Neuronal stem cell (in vitro differentiated cells): ENCODE measurements at regions not wholly inside any gene's neighbourhood (a gene's known extent, or its start where the extent isn't known, plus 50 kb on each side); places are given as distances from the start of the nearest gene placed in this dataset.

ENCODE experiments used
- DNase-seq: peaks from one replicate; pipeline ENCODE4 v3.0.0-alpha.2; 2013; ENCODE audit warnings: low spot score
- H2AFZ ChIP-seq: one replicate; pipeline ENCODE4 v1.6.1; 2013; ENCODE audit warnings: mild to moderate bottlenecking, low read length, inconsistent platforms
- H2AK5ac ChIP-seq: 2 replicates; pipeline ENCODE4 v1.6.1; 2013; ENCODE audit warnings: low read depth, mild to moderate bottlenecking, inconsistent platforms, low read length, moderate library complexity, mixed read lengths
- H2BK120ac ChIP-seq: 2 replicates; pipeline ENCODE4 v1.6.1; 2013; ENCODE audit warnings: low read depth, mild to moderate bottlenecking, inconsistent platforms, low read length, moderate library complexity, mixed read lengths
- H2BK12ac ChIP-seq: one replicate; pipeline ENCODE4 v1.6.1; 2013; ENCODE audit warnings: low read length, inconsistent platforms
- H2BK15ac ChIP-seq: 2 replicates; pipeline ENCODE4 v1.6.1; 2013; ENCODE audit warnings: mild to moderate bottlenecking, low read length, inconsistent platforms, mixed read lengths
- H2BK5ac ChIP-seq: one replicate; pipeline ENCODE4 v1.6.1; 2013; ENCODE audit warnings: inconsistent platforms, mild to moderate bottlenecking, low read length, moderate library complexity
- H3K14ac ChIP-seq: one replicate; pipeline ENCODE4 v1.6.1; 2013; ENCODE audit warnings: low read length, inconsistent platforms
- H3K18ac ChIP-seq: 2 replicates; pipeline ENCODE4 v1.6.1; 2013; ENCODE audit warnings: low read length, inconsistent platforms
- H3K23ac ChIP-seq: 2 replicates; pipeline ENCODE4 v1.6.1; 2013; ENCODE audit warnings: low read depth, mild to moderate bottlenecking, mixed read lengths, low read length, inconsistent platforms; ENCODE audit not compliant: poor library complexity
- H3K27ac ChIP-seq: replicated peaks from 3 replicates; pipeline ENCODE4 v1.5.1; 2013; ENCODE audit warnings: low read length, inconsistent platforms
- H3K27me3 ChIP-seq, 3 experiments: 2 replicates each; pipeline ENCODE4 v1.6.1; 2013; ENCODE audit warnings: low read length in 3 of 3, mild to moderate bottlenecking in 2 of 3, inconsistent platforms in 1 of 3, low read depth in 1 of 3, mixed read lengths in 1 of 3, moderate library complexity in 1 of 3; ENCODE audit not compliant: control insufficient read depth in 3 of 3, insufficient read depth in 3 of 3
- H3K36me3 ChIP-seq, 2 donors: replicated peaks in 1 of 2; 2 replicates each; pipeline ENCODE4 v1.6.1; 2013; ENCODE audit warnings: low read length in 2 of 2; ENCODE audit not compliant: control insufficient read depth in 2 of 2, insufficient read depth in 2 of 2
- H3K4ac ChIP-seq: 2 replicates; pipeline ENCODE4 v1.6.1; 2013; ENCODE audit warnings: inconsistent platforms, mild to moderate bottlenecking, low read length, moderate library complexity
- H3K4me1 ChIP-seq, 2 donors: 1 replicate in 1 of 2; 2 replicates in 1 of 2; pipeline ENCODE4 v1.6.1; 2013; ENCODE audit warnings: low read length in 2 of 2, low read depth in 1 of 2; ENCODE audit not compliant: control insufficient read depth in 2 of 2, insufficient read depth in 1 of 2
- H3K4me2 ChIP-seq: one replicate; pipeline ENCODE4 v1.6.1; 2013; ENCODE audit warnings: mild to moderate bottlenecking, low read length, inconsistent platforms; ENCODE audit not compliant: insufficient read depth, poor library complexity, severe bottlenecking
- H3K4me3 ChIP-seq, 2 donors: 2 replicates each; pipeline ENCODE4 v1.5.1; 2013; ENCODE audit warnings: low read length in 2 of 2, mild to moderate bottlenecking in 2 of 2, inconsistent platforms in 1 of 2, moderate library complexity in 1 of 2
- H3K79me1 ChIP-seq: one replicate; pipeline ENCODE4 v1.6.1; 2013; ENCODE audit warnings: low read depth, mild to moderate bottlenecking, inconsistent platforms, low read length, moderate library complexity
- H3K9ac ChIP-seq: one replicate; pipeline ENCODE4 v1.6.1; 2013; ENCODE audit warnings: mild to moderate bottlenecking, low read depth, low read length, inconsistent platforms; ENCODE audit not compliant: poor library complexity
- H3K9me3 ChIP-seq, 2 donors: replicated peaks in 1 of 2; 2 replicates each; pipeline versions ENCODE3 to v1.6.1; 2013; ENCODE audit warnings: low read length in 2 of 2, mild to moderate bottlenecking in 2 of 2, inconsistent platforms in 1 of 2, low read depth in 1 of 2, mixed read lengths in 1 of 2, moderate library complexity in 1 of 2; ENCODE audit not compliant: control insufficient read depth in 2 of 2, insufficient read depth in 1 of 2
- H4K8ac ChIP-seq: one replicate; pipeline ENCODE4 v1.6.1; 2013; ENCODE audit warnings: low read depth, mild to moderate bottlenecking, inconsistent platforms, low read length, moderate library complexity
- H4K91ac ChIP-seq: one replicate; pipeline ENCODE4 v1.6.1; 2013; ENCODE audit warnings: low read length, low read depth, mild to moderate bottlenecking, inconsistent platforms; ENCODE audit not compliant: poor library complexity
- WGBS, 2 donors: extraction: QIAGEN DNeasy Blood & Tissue Kit; methylation state at CpG; one replicate each; pipeline ENCODE4 v1.1.7; 2013; ENCODE audit warnings: missing lambda C conversion rate in 2 of 2, mixed read lengths in 1 of 2; ENCODE audit not compliant: insufficient read length in 2 of 2, insufficient replicate concordance in 1 of 2; ENCODE audit errors: extremely low coverage in 2 of 2; 5-methylcytosine and 5-hydroxymethylcytosine counted together

DNA sequence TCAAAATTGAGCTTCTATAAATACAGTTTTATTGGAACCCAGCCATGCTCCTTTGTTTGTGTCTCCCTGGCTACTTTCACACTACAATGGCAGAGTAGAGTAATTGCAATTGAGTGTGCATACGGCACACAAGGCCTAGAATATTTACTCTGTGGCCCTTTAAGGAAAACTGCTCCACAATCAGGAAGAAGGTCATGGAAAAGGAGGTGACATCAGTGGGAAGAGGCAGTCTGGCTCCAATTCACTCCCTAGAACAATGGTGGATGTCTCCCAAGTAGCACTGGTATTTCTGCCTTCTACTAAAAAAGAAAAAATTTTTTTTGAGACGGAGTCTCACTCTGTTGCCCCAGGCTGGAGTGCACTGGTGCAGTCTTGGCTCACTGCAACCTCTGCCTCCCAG is 51.3 kb downstream of the KRTAP19-8 start:
- no peak overlapping the region for H3K4me2 ChIP-seq

DNA sequence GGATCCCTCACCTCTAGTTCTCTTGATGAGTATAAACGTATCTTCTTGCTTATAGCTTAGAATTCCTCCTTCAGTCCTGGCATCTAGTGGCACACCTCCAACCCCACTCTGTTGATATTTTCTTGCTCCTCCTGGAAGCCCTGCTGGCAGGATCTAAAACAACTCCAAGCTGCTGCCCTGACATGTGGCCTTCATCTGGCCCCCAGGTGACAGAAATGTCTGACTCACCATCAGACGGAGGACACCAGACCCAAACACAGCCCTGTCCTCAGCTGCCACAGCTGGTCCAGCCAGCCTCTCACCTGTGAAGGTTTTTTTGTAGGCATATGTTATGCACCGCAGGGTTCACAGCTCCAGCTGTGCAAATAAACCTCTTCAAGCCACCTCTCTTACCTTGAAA is 53.4 kb downstream of the KRTAP19-8 start:
- Histone ChIP-seq H2BK12ac (no peak overlapping the region), H4K8ac (no peak overlapping the region), H2AFZ (no peak overlapping the region), H3K9me3 (no peaks in the 10 kb centered on the region), H3K18ac (no peak overlapping the region), H3K9ac (no peak overlapping the region), H4K91ac (no peak overlapping the region), H3K4me3 (no peak overlapping the region), H3K79me1 (no peaks in the 10 kb centered on the region), H2AK5ac (no peak overlapping the region), H2BK5ac (no peak overlapping the region), H3K4me2 (peak overlapping the region; percentile 13), H3K4me1 (peaks cover 0 to 2% of the 10 kb centered on the region in 2 donors), H3K27me3 (no peaks in the 10 kb centered on the region), H2BK120ac (no peak overlapping the region), H3K14ac (no peak overlapping the region), H3K27ac (no peak overlapping the region), H3K23ac (no peak overlapping the region), H3K36me3 (no peaks in the 10 kb centered on the region), H2BK15ac (no peak overlapping the region), H3K4ac (no peak overlapping the region)
- DNase-seq = no peak
- no CpG with 5 or more reads among the region's 3 CpGs for WGBS, 2 donors

More for the DNA sequence above, 51.3 kb downstream of the KRTAP19-8 start:
- no peak overlapping the region for H3K4me3 ChIP-seq
- H2BK5ac ChIP-seq = no peak overlapping the region
- no peak overlapping the region for H3K9ac ChIP-seq
- WGBS, 2 donors = no CpG with 5 or more reads among the region's 2 CpGs
- no peak overlapping the region for H2BK120ac ChIP-seq
- DNase-seq = no peak
- H3K27me3 ChIP-seq = no peaks in the 10 kb centered on the region
- H3K14ac ChIP-seq = no peak overlapping the region
- no peak overlapping the region for H4K91ac ChIP-seq
- H3K4ac ChIP-seq = no peak overlapping the region
- H2BK12ac ChIP-seq = no peak overlapping the region
- H3K36me3 ChIP-seq = no peaks in the 10 kb centered on the region
- H3K9me3 ChIP-seq = no peaks in the 10 kb centered on the region
- H2AK5ac ChIP-seq = no peak overlapping the region
- no peak overlapping the region for H2AFZ ChIP-seq
- H2BK15ac ChIP-seq = no peak overlapping the region
- H3K18ac ChIP-seq = no peak overlapping the region
- no peaks in the 10 kb centered on the region for H3K4me1 ChIP-seq
- H3K27ac ChIP-seq = no peak overlapping the region
- H4K8ac ChIP-seq = no peak overlapping the region
- H3K79me1 ChIP-seq = no peaks in the 10 kb centered on the region
- no peak overlapping the region for H3K23ac ChIP-seq

DNA sequence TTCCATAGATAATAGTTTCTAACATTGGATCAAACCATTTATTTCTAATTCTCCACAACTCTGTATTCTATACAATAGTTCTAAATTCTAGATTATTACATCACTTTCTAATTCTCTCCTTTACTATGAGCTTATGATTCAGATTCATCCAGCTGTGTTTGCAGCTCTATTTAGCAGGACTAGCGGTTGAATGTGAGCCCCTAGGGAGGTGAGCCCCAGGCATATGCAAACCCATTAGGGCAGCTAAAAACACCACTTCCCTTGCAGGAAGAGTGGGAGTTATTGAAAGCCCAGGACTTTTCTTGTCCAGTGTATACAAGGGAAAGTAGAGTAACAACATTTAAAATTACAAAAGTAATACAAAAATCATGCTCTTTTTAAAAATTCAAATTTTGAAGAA is 56.9 kb downstream of the KRTAP19-8 start:
- no peak overlapping the region for H3K23ac ChIP-seq
- H3K9ac ChIP-seq = no peak overlapping the region
- no peaks in the 10 kb centered on the region for H3K79me1 ChIP-seq
- H4K8ac ChIP-seq = no peak overlapping the region
- H3K27ac ChIP-seq = no peak overlapping the region
- H3K18ac ChIP-seq = no peak overlapping the region
- H3K36me3 ChIP-seq = no peaks in the 10 kb centered on the region
- no peak overlapping the region for H3K14ac ChIP-seq
- H2BK120ac ChIP-seq = no peak overlapping the region
- no peak overlapping the region for H4K91ac ChIP-seq
- H3K27me3 ChIP-seq = no peaks in the 10 kb centered on the region
- H2AK5ac ChIP-seq = no peak overlapping the region
- WGBS, 2 donors = no CpG with 5 or more reads among the region's 1 CpG
- no peak overlapping the region for H2BK5ac ChIP-seq
- H2AFZ ChIP-seq = no peak overlapping the region
- H3K9me3 ChIP-seq = no peaks in the 10 kb centered on the region
- no peak overlapping the region for H3K4ac ChIP-seq
- DNase-seq = no peak
- H3K4me1 ChIP-seq = peaks cover 0 to 2% of the 10 kb centered on the region in 2 donors
- no peak overlapping the region for H3K4me2 ChIP-seq
- no peak overlapping the region for H2BK15ac ChIP-seq
- no peak overlapping the region for H3K4me3 ChIP-seq
- no peak overlapping the region for H2BK12ac ChIP-seq

DNA sequence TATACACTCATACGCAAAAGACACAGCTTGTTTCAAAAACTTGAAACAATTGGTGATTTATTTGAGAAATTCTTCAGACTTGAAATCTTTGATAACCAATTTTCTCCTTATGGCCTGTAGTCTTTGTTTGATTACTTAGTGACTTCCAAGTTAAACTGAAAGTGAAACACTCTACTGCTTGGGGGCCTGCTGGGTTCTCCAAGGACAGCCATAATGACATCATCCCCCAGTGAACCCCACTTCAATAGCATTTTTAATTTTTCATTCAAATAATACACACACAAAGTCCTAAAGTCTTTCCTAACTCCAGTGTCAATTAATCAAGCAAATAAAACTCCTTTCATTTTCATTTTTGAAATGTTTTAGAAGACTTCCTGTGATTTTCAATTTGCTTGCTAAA is 59.2 kb downstream of the KRTAP19-8 start:
- no CpG with 5 or more reads among the region's 1 CpG for WGBS, 2 donors
- no peak overlapping the region for H3K27ac ChIP-seq

More for the DNA sequence above, 59.2 kb downstream of the KRTAP19-8 start:
- Histone ChIP-seq H3K27me3 (no peaks in the 10 kb centered on the region), H2BK15ac (no peak overlapping the region), H3K9me3 (no peaks in the 10 kb centered on the region), H3K4me2 (no peak overlapping the region), H2BK120ac (no peak overlapping the region), H4K91ac (no peak overlapping the region), H3K9ac (no peak overlapping the region), H3K23ac (no peak overlapping the region), H4K8ac (no peak overlapping the region), H3K4me1 (peaks cover 0 to 2% of the 10 kb centered on the region in 2 donors), H2BK12ac (no peak overlapping the region), H2AK5ac (no peak overlapping the region), H2BK5ac (no peak overlapping the region), H3K4ac (no peak overlapping the region), H3K14ac (no peak overlapping the region), H3K36me3 (no peaks in the 10 kb centered on the region), H2AFZ (no peak overlapping the region), H3K79me1 (no peaks in the 10 kb centered on the region), H3K18ac (no peak overlapping the region), H3K4me3 (no peak overlapping the region)
- no peak for DNase-seq
